Esophagus (tissue), 2 donors: ENCODE measurements at regions not wholly inside any gene's neighbourhood (a gene's known extent, or its start where the extent isn't known, plus 50 kb on each side); places are given as distances from the start of the nearest gene placed in this dataset.
"Not testable (repeated sequence)": the region's sequence is repeated elsewhere in the genome, so short reads cannot be mapped to it uniquely, and the experiment has no call there.

Experiments
- H3K27ac ChIP-seq, 2 donors: one replicate each; pipeline ENCODE4 v1.5.1; 2013; ENCODE audit warnings: low read depth in 2 of 2, mild to moderate bottlenecking in 2 of 2, inconsistent platforms in 1 of 2, low read length in 1 of 2, moderate library complexity in 1 of 2
- H3K27me3 ChIP-seq, 2 donors: one replicate each; pipeline ENCODE4 v1.6.1; 2013; ENCODE audit warnings: low read length in 2 of 2, control low read depth in 1 of 2, mild to moderate bottlenecking in 1 of 2; ENCODE audit not compliant: insufficient read depth in 2 of 2, control insufficient read depth in 1 of 2
- H3K36me3 ChIP-seq, 2 donors: one replicate each; pipeline ENCODE4 v1.6.1; 2013; ENCODE audit warnings: low read length in 1 of 2; ENCODE audit not compliant: control insufficient read depth in 2 of 2, insufficient read depth in 2 of 2
- H3K4me1 ChIP-seq, 2 donors: one replicate each; pipeline ENCODE4 v1.6.1; 2013; ENCODE audit warnings: low read length in 1 of 2; ENCODE audit not compliant: control insufficient read depth in 2 of 2, insufficient read depth in 2 of 2
- H3K4me3 ChIP-seq, 2 donors: one replicate each; pipeline ENCODE4 v1.5.1; 2013; ENCODE audit warnings: low read length in 2 of 2, mild to moderate bottlenecking in 2 of 2, low read depth in 1 of 2, moderate library complexity in 1 of 2
- H3K9me3 ChIP-seq, 2 donors: one replicate each; pipeline ENCODE4 v1.6.1; 2013; ENCODE audit warnings: mild to moderate bottlenecking in 2 of 2, low read depth in 1 of 2, low read length in 1 of 2, moderate library complexity in 1 of 2; ENCODE audit not compliant: control insufficient read depth in 2 of 2, insufficient read depth in 1 of 2
- WGBS, 2 donors: extraction: QIAGEN DNeasy Blood & Tissue Kit; methylation state at CpG; one replicate each; pipeline ENCODE4 v1.1.7; 2013; 5-methylcytosine and 5-hydroxymethylcytosine counted together
- donor health status: healthy with polysubstance abuse.
- donor health status: Bipolar disorder and iron deficiency.

- H3K9me3 ChIP-seq, H3K4me3 ChIP-seq: not testable (repeated sequence)
- no CpG with 5 or more reads among the region's 4 CpGs for WGBS, 2 donors
These were observed 100.2 kb upstream of the NBPF26 start for GRCh38 chr1:120623539-120623938.

GRCh38 chr1:120624565-120625064 is 99.1 kb upstream of the NBPF26 start:
- not testable (repeated sequence) for H3K27me3 ChIP-seq, H3K4me3 ChIP-seq, H3K27ac ChIP-seq, H3K36me3 ChIP-seq, H3K4me1 ChIP-seq, H3K9me3 ChIP-seq
- 39 to 52% methylated on average over 4 of the region's 5 CpGs for WGBS, 2 donors

More at GRCh38 chr1:120623539-120623938, 100.2 kb upstream of the NBPF26 start:
- H3K27ac ChIP-seq, H3K27me3 ChIP-seq, H3K36me3 ChIP-seq, H3K4me1 ChIP-seq: not testable (repeated sequence)

- not testable (repeated sequence) for H3K36me3 ChIP-seq, H3K4me3 ChIP-seq, H3K9me3 ChIP-seq, H3K27ac ChIP-seq, H3K27me3 ChIP-seq, H3K4me1 ChIP-seq
- no CpG with 5 or more reads among the region's 1 CpG for WGBS, 2 donors
These were observed 93.8 kb upstream of the NBPF26 start for GRCh38 chr1:120629832-120630455.

GRCh38 chr1:120634816-120635806 is 88.6 kb upstream of the NBPF26 start:
- not testable (repeated sequence) for H3K36me3 ChIP-seq, H3K27me3 ChIP-seq, H3K27ac ChIP-seq, H3K9me3 ChIP-seq, H3K4me3 ChIP-seq, H3K4me1 ChIP-seq
- no CpG with 5 or more reads among the region's 5 CpGs for WGBS, 2 donors

GRCh38 chr1:120640261-120641013 is 83.3 kb upstream of the NBPF26 start:
- WGBS, 2 donors, result 19% methylated on average over 1 of the region's 4 CpGs; no CpG with 5 or more reads in 1 of the 2 donors
- not testable (repeated sequence) for H3K4me3 ChIP-seq, H3K27me3 ChIP-seq, H3K4me1 ChIP-seq, H3K36me3 ChIP-seq, H3K27ac ChIP-seq, H3K9me3 ChIP-seq

- H3K27ac ChIP-seq, H3K27me3 ChIP-seq, H3K4me3 ChIP-seq, H3K36me3 ChIP-seq, H3K4me1 ChIP-seq, H3K9me3 ChIP-seq: not testable (repeated sequence)
- WGBS, 2 donors, result no CpG with 5 or more reads among the region's 3 CpGs
These were observed 82.8 kb upstream of the NBPF26 start for GRCh38 chr1:120641014-120641302.

- no CpG with 5 or more reads among the region's 2 CpGs for WGBS, 2 donors
- H3K27me3 ChIP-seq, H3K4me3 ChIP-seq: not testable (repeated sequence)
These were observed 76.6 kb upstream of the NBPF26 start for GRCh38 chr1:120647182-120647581.

GRCh38 chr1:120648915-120649623 is 74.7 kb upstream of the NBPF26 start:
- not testable (repeated sequence) for H3K27ac ChIP-seq, H3K27me3 ChIP-seq, H3K9me3 ChIP-seq, H3K4me3 ChIP-seq, H3K36me3 ChIP-seq, H3K4me1 ChIP-seq
- WGBS, 2 donors, result no CpG with 5 or more reads among the region's 7 CpGs

More at GRCh38 chr1:120647182-120647581, 76.6 kb upstream of the NBPF26 start:
- H3K27ac ChIP-seq, H3K9me3 ChIP-seq, H3K36me3 ChIP-seq, H3K4me1 ChIP-seq: not testable (repeated sequence)

GRCh38 chr1:120649730-120650129 is 74.0 kb upstream of the NBPF26 start:
- not testable (repeated sequence) for H3K9me3 ChIP-seq, H3K36me3 ChIP-seq, H3K4me3 ChIP-seq, H3K27ac ChIP-seq, H3K27me3 ChIP-seq, H3K4me1 ChIP-seq
- no CpG with 5 or more reads among the region's 2 CpGs for WGBS, 2 donors
